ENCODE measurements at regions not wholly inside any gene's neighbourhood (a gene's known extent, or its start where the extent isn't known, plus 50 kb on each side); places are given as distances from the start of the nearest gene placed in this dataset.
A peak's percentile ranks its signal among the peaks of the same experiment; 100 is the strongest.

GRCh38 chr13:81676008-81676407 is 1335.1 kb upstream of the SPRY2 start:
- Histone ChIP-seq H3K36me3 (ENCODE audit: control insufficient read depth in 4 of 4, insufficient read depth in 4 of 4, low read length in 3 of 4) (no peaks in the 10 kb centered on the region), H3K9me3 (ENCODE audit: control extremely low read depth in 1 of 5, control insufficient read depth in 4 of 5, insufficient read depth in 2 of 5, low read depth in 1 of 5, low read length in 4 of 5) (peaks cover 0 to 7% (median 3%) of the 10 kb centered on the region in 5 experiments), H3K27ac (ENCODE audit: insufficient read depth in 1 of 2, low read depth in 1 of 2, low read length in 2 of 2, poor library complexity in 1 of 2, severe bottlenecking in 2 of 2) (no peak overlapping the region), H3K27me3 (replicated peaks in 2 of 5; ENCODE audit: control insufficient read depth in 4 of 5, insufficient read depth in 5 of 5, low read length in 4 of 5) (no peaks in the 10 kb centered on the region), H3K4me3 (ENCODE audit: control insufficient read depth in 1 of 7, extremely low read depth in 1 of 7, insufficient read depth in 4 of 7, low read depth in 2 of 7, low read length in 6 of 7) (no peak overlapping the region), H3K4me1 (ENCODE audit: control extremely low read depth in 1 of 4, control insufficient read depth in 4 of 4, insufficient read depth in 4 of 4, low read length in 3 of 4) (no peaks in the 10 kb centered on the region)
- CTCF ChIA-PET, result no interaction called here
- POLR2A ChIA-PET, result no interaction called here
- WGBS (ENCODE audit: insufficient coverage), result 97% methylated on average over 10 of the region's 11 CpGs
- DNase-seq, result no peak

DNA sequence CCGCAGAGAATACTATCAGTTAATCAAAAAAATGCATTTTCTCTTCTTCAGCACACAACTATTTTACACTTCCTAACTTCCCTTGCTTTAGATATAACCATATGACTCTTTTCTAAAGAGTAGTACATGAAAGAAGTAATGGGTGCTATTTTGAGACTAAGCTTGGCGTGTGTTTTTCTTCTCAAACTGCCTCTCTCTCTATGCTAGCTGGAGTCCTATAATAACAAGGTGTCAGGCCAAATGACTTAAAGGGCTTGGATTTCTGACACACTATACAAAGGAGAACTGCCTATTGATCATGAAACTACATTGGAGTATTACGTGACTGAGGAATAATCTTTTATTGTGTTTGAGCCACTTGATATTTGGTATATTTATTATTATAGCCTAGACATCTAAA is 1330.1 kb upstream of the SPRY2 start:
- Histone ChIP-seq H3K4me3 (ENCODE audit: control insufficient read depth in 1 of 7, extremely low read depth in 1 of 7, insufficient read depth in 4 of 7, low read depth in 2 of 7, low read length in 6 of 7) (no peak overlapping the region), H3K27me3 (replicated peaks in 2 of 5; ENCODE audit: control insufficient read depth in 4 of 5, insufficient read depth in 5 of 5, low read length in 4 of 5) (no peaks in the 10 kb centered on the region), H3K36me3 (ENCODE audit: control insufficient read depth in 4 of 4, insufficient read depth in 4 of 4, low read length in 3 of 4) (no peaks in the 10 kb centered on the region), H3K4me1 (ENCODE audit: control extremely low read depth in 1 of 4, control insufficient read depth in 4 of 4, insufficient read depth in 4 of 4, low read length in 3 of 4) (no peaks in the 10 kb centered on the region), H3K9me3 (ENCODE audit: control extremely low read depth in 1 of 5, control insufficient read depth in 4 of 5, insufficient read depth in 2 of 5, low read depth in 1 of 5, low read length in 4 of 5) (no peaks in the 10 kb centered on the region), H3K27ac (ENCODE audit: insufficient read depth in 1 of 2, low read depth in 1 of 2, low read length in 2 of 2, poor library complexity in 1 of 2, severe bottlenecking in 2 of 2) (no peak overlapping the region)
- DNase-seq, result no peak
- POLR2A ChIA-PET, result no interaction called here
- CTCF ChIA-PET, result no interaction called here
- WGBS (ENCODE audit: insufficient coverage), result 100% methylated on average over 1 of the region's 3 CpGs

DNA sequence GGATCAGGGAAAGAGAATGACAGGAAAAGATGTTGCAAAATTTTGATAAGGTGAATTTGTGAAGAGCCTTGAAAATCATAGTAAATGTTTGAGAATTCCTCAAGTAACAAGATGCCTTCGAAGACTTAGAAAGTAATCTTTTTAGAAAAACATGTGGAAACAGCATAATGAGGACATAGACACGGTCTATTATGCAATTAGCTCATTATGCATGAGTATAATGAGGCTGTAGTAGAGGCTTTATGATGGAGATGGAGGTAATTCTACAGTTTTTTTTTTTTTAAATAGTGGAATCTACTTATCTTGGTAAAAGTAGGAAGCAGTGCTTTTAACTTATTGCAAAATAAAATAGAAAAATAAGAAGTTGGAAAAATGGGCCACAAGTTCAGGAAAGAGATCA is 1329.1 kb upstream of the SPRY2 start:
- no peaks in the 10 kb centered on the region for H3K27me3 ChIP-seq (replicated peaks in 2 of 5; ENCODE audit: control insufficient read depth in 4 of 5, insufficient read depth in 5 of 5, low read length in 4 of 5)
- no peak overlapping the region for H3K4me3 ChIP-seq (ENCODE audit: control insufficient read depth in 1 of 7, extremely low read depth in 1 of 7, insufficient read depth in 4 of 7, low read depth in 2 of 7, low read length in 6 of 7)
- POLR2A ChIA-PET, result no interaction called here
- no peaks in the 10 kb centered on the region for H3K4me1 ChIP-seq (ENCODE audit: control extremely low read depth in 1 of 4, control insufficient read depth in 4 of 4, insufficient read depth in 4 of 4, low read length in 3 of 4)
- no peak for DNase-seq
- CTCF ChIA-PET, result interaction anchor here (1.0 kb wide), 1 partner anchor 28 kb away, joined by 3 read pairs; no protein-coding TSS in a partner anchor
- H3K9me3 ChIP-seq (ENCODE audit: control extremely low read depth in 1 of 5, control insufficient read depth in 4 of 5, insufficient read depth in 2 of 5, low read depth in 1 of 5, low read length in 4 of 5), result no peaks in the 10 kb centered on the region
- 81% methylated on average over 2 of the region's 2 CpGs for WGBS (ENCODE audit: insufficient coverage)
- H3K36me3 ChIP-seq (ENCODE audit: control insufficient read depth in 4 of 4, insufficient read depth in 4 of 4, low read length in 3 of 4), result no peaks in the 10 kb centered on the region
- no peak overlapping the region for H3K27ac ChIP-seq (ENCODE audit: insufficient read depth in 1 of 2, low read depth in 1 of 2, low read length in 2 of 2, poor library complexity in 1 of 2, severe bottlenecking in 2 of 2)

DNA sequence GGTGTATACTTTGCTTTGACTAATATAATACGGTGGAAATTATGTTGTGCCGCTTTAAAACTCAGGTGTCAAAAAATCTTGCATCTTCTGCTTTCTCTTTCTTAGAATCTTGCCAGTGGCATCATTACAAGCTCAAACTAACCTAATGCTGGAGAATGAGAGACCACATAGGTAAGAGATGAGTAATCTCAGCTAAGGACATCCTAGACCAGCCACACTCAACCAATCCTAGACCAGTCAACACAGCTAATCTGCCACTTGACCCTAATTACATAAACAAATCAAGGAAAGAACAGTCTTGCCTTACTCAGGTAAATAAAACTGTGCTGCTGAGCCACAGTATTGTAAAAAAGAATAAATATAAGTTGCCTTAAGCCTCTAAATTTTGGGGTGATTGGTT is 1323.9 kb upstream of the SPRY2 start:
- POLR2A ChIA-PET, result no interaction called here
- H3K27me3 ChIP-seq (replicated peaks in 2 of 5; ENCODE audit: control insufficient read depth in 4 of 5, insufficient read depth in 5 of 5, low read length in 4 of 5), result no peaks in the 10 kb centered on the region

DNA sequence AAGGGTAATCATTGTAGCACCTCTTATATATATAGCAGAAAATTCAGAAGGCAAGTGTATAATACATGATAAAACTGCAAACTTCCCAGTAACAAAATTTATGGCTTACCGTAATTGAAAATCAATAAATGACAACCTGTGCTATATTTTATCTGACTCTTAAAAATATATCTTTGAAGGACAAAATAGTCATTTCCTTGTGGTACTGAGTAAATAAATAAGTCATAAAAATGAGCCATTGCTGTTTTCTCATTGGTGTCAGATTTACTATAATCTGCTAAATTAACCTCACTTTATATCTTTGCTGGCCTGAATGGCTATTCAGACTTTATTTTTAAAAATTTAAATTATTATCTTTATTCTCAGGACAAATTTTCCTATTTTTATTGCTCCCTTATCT is 1319.1 kb upstream of the SPRY2 start:
- H3K27ac ChIP-seq (ENCODE audit: insufficient read depth in 1 of 2, low read depth in 1 of 2, low read length in 2 of 2, poor library complexity in 1 of 2, severe bottlenecking in 2 of 2), result no peak overlapping the region
- no CpG with 5 or more reads among the region's 1 CpG for WGBS (ENCODE audit: insufficient coverage)
- H3K4me1 ChIP-seq (ENCODE audit: control extremely low read depth in 1 of 4, control insufficient read depth in 4 of 4, insufficient read depth in 4 of 4, low read length in 3 of 4), result no peaks in the 10 kb centered on the region
- peaks cover 0 to 3% (median 0%) of the 10 kb centered on the region in 5 experiments for H3K9me3 ChIP-seq (ENCODE audit: control extremely low read depth in 1 of 5, control insufficient read depth in 4 of 5, insufficient read depth in 2 of 5, low read depth in 1 of 5, low read length in 4 of 5)
- no peak overlapping the region for H3K4me3 ChIP-seq (ENCODE audit: control insufficient read depth in 1 of 7, extremely low read depth in 1 of 7, insufficient read depth in 4 of 7, low read depth in 2 of 7, low read length in 6 of 7)
- no peak for DNase-seq
- no peaks in the 10 kb centered on the region for H3K27me3 ChIP-seq (replicated peaks in 2 of 5; ENCODE audit: control insufficient read depth in 4 of 5, insufficient read depth in 5 of 5, low read length in 4 of 5)
- CTCF ChIA-PET, result no interaction called here
- H3K36me3 ChIP-seq (ENCODE audit: control insufficient read depth in 4 of 4, insufficient read depth in 4 of 4, low read length in 3 of 4), result no peaks in the 10 kb centered on the region
- POLR2A ChIA-PET, result no interaction called here

More for the DNA sequence above, 1323.9 kb upstream of the SPRY2 start:
- no peaks in the 10 kb centered on the region for H3K9me3 ChIP-seq (ENCODE audit: control extremely low read depth in 1 of 5, control insufficient read depth in 4 of 5, insufficient read depth in 2 of 5, low read depth in 1 of 5, low read length in 4 of 5)
- DNase-seq, result no peak
- no peaks in the 10 kb centered on the region for H3K4me1 ChIP-seq (ENCODE audit: control extremely low read depth in 1 of 4, control insufficient read depth in 4 of 4, insufficient read depth in 4 of 4, low read length in 3 of 4)
- H3K36me3 ChIP-seq (ENCODE audit: control insufficient read depth in 4 of 4, insufficient read depth in 4 of 4, low read length in 3 of 4), result no peaks in the 10 kb centered on the region
- H3K4me3 ChIP-seq (ENCODE audit: control insufficient read depth in 1 of 7, extremely low read depth in 1 of 7, insufficient read depth in 4 of 7, low read depth in 2 of 7, low read length in 6 of 7), result no peak overlapping the region
- CTCF ChIA-PET, result interaction anchor here (1.4 kb wide), 1 partner anchor 14 kb away, joined by 5 read pairs; no protein-coding TSS in a partner anchor
- 94% methylated on average over 2 of the region's 2 CpGs for WGBS (ENCODE audit: insufficient coverage)
- no peak overlapping the region for H3K27ac ChIP-seq (ENCODE audit: insufficient read depth in 1 of 2, low read depth in 1 of 2, low read length in 2 of 2, poor library complexity in 1 of 2, severe bottlenecking in 2 of 2)

DNA sequence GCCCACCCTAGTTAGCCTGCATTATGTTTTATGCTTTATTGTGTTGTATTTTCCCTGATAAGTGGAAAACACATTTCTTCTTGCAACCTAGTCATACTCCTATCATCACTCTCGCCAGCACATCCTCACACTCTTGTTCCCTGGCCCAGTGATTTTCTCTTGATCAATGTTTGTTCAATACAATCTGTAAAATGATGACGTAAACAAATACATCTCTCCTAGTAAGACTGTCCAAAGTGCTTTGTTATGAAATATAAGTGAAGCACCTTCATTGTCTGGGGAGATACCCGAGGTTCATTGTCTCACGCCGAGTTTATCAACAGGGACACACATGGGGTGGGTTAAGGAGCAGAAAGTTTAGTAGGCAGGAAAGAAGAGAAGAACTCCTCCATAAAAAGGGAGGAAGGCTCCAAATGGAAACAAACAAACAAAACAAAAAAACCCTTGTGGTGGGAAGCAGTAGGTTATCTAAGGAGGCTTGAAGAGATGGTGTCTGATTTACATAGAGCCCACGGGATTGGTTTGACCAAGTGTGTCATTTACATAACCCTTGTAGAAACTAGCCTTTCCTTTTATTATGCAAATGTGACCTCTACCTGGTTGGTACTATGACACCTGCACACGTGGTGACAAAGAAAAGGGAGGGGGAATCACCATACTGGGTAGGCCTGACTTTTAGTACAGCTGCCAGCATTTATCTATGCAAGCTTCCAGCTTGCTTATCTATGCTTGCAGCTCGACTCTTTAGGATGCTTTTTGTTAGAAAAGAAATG is 1317.9 kb upstream of the SPRY2 start:
- no peaks in the 10 kb centered on the region for H3K27me3 ChIP-seq (replicated peaks in 2 of 5; ENCODE audit: control insufficient read depth in 4 of 5, insufficient read depth in 5 of 5, low read length in 4 of 5)
- 78% methylated on average over 2 of the region's 8 CpGs for WGBS (ENCODE audit: insufficient coverage)
- H3K4me1 ChIP-seq (ENCODE audit: control extremely low read depth in 1 of 4, control insufficient read depth in 4 of 4, insufficient read depth in 4 of 4, low read length in 3 of 4), result no peaks in the 10 kb centered on the region
- no peak for DNase-seq
- no peaks in the 10 kb centered on the region for H3K36me3 ChIP-seq (ENCODE audit: control insufficient read depth in 4 of 4, insufficient read depth in 4 of 4, low read length in 3 of 4)
- ChIA-PET POLR2A (no interaction called here), CTCF (no interaction called here)
- H3K9me3 ChIP-seq (ENCODE audit: control extremely low read depth in 1 of 5, control insufficient read depth in 4 of 5, insufficient read depth in 2 of 5, low read depth in 1 of 5, low read length in 4 of 5), result peaks cover 0 to 3% (median 0%) of the 10 kb centered on the region in 5 experiments
- H3K4me3 ChIP-seq (ENCODE audit: control insufficient read depth in 1 of 7, extremely low read depth in 1 of 7, insufficient read depth in 4 of 7, low read depth in 2 of 7, low read length in 6 of 7), result no peak overlapping the region
- H3K27ac ChIP-seq (ENCODE audit: insufficient read depth in 1 of 2, low read depth in 1 of 2, low read length in 2 of 2, poor library complexity in 1 of 2, severe bottlenecking in 2 of 2), result no peak overlapping the region

- 76% methylated on average over 2 of the region's 4 CpGs for WGBS (ENCODE audit: insufficient coverage)
- CTCF ChIA-PET, result no interaction called here
These were observed 1299.2 kb upstream of the SPRY2 start for GRCh38 chr13:81639984-81640582.

More at GRCh38 chr13:81639984-81640582, 1299.2 kb upstream of the SPRY2 start:
- no peaks in the 10 kb centered on the region for H3K4me1 ChIP-seq (ENCODE audit: control extremely low read depth in 1 of 4, control insufficient read depth in 4 of 4, insufficient read depth in 4 of 4, low read length in 3 of 4)
- no peaks in the 10 kb centered on the region for H3K27me3 ChIP-seq (replicated peaks in 2 of 5; ENCODE audit: control insufficient read depth in 4 of 5, insufficient read depth in 5 of 5, low read length in 4 of 5)
- H3K27ac ChIP-seq (ENCODE audit: insufficient read depth in 1 of 2, low read depth in 1 of 2, low read length in 2 of 2, poor library complexity in 1 of 2, severe bottlenecking in 2 of 2), result no peak overlapping the region
- POLR2A ChIA-PET, result interaction anchor here (0.6 kb wide), 1 partner anchor 46 kb away, joined by 3 read pairs; no protein-coding TSS in a partner anchor
- no peaks in the 10 kb centered on the region for H3K36me3 ChIP-seq (ENCODE audit: control insufficient read depth in 4 of 4, insufficient read depth in 4 of 4, low read length in 3 of 4)
- H3K9me3 ChIP-seq (ENCODE audit: control extremely low read depth in 1 of 5, control insufficient read depth in 4 of 5, insufficient read depth in 2 of 5, low read depth in 1 of 5, low read length in 4 of 5), result no peaks in the 10 kb centered on the region
- no peak overlapping the region for H3K4me3 ChIP-seq (ENCODE audit: control insufficient read depth in 1 of 7, extremely low read depth in 1 of 7, insufficient read depth in 4 of 7, low read depth in 2 of 7, low read length in 6 of 7)
- DNase-seq, result peak in 1 of 3 donors; percentile 1

All from common myeloid progenitor, CD34-positive (primary cell).